D721Med (cell line): ENCODE measurements at regions not wholly inside any gene's neighbourhood (a gene's known extent, or its start where the extent isn't known, plus 50 kb on each side); places are given as distances from the start of the nearest gene placed in this dataset.

ENCODE experiments used
- DNase-seq: peaks from one replicate; pipeline ENCODE4 v3.0.0; 2011; ENCODE audit warnings: low spot score; ENCODE audit not compliant: insufficient read length
- FAIRE-seq: peaks from 2 replicates; lab custom pipeline; 2011; peaks lifted over from hg19 to GRCh38; lab: Jason Lieb, UNC
- TF ChIP-seq, protein P1 (sequence below): IDR thresholded peaks from 2 replicates; pipeline ENCODE4 v1.5.1; 2012; ENCODE audit warnings: mild to moderate bottlenecking, control low read depth; ENCODE audit not compliant: insufficient read depth; ENCODE audit errors: missing control alignments

DNA sequence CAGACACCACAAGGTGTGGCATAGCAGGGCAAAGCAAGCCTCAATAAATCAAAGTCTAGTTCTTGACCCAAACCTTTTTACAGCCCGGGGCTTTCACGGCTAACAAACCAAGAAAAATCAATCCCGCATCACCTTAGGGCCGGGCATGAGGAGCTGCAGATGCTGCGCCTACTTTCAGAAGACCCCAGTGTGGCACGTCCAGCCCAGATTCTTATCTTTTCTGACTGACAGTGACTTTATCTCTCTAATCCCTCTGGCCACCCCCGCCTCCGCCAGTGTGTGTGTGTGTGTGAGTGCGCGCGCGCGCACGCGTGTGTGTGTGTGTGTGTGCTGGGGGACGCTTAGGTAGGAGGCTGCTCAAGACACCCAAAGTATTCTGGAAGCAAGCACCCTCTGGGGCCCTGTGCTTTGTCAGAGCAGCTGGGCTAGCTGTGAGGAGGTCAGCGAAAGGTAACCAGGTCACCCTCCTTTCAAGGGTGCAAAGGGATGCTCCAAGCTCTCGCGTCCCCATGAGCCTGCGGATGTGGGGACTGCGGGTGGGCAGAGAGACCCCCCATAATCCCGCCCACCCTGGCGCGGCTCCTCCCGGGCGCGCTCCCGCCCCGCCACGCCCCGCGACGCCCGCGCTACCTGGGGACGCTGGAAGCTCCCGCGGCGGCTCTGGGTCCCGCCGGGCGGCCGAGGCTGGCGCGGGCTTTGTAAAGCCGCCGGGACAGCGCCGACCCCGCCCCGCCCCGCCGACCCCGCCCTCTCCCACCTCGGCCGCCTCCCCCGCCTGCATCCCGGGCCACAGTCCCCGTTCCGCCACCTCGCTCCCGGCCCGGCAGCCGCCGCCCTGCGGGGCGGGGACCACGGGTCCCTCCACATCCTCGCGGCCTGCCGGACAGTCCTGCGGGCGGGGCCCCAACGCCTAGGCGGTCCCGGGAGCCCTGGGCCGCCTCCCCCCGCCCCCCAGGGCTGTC lies 57.1 kb upstream of the RHOBTB1 start:
- TF ChIP-seq, protein P1, sequence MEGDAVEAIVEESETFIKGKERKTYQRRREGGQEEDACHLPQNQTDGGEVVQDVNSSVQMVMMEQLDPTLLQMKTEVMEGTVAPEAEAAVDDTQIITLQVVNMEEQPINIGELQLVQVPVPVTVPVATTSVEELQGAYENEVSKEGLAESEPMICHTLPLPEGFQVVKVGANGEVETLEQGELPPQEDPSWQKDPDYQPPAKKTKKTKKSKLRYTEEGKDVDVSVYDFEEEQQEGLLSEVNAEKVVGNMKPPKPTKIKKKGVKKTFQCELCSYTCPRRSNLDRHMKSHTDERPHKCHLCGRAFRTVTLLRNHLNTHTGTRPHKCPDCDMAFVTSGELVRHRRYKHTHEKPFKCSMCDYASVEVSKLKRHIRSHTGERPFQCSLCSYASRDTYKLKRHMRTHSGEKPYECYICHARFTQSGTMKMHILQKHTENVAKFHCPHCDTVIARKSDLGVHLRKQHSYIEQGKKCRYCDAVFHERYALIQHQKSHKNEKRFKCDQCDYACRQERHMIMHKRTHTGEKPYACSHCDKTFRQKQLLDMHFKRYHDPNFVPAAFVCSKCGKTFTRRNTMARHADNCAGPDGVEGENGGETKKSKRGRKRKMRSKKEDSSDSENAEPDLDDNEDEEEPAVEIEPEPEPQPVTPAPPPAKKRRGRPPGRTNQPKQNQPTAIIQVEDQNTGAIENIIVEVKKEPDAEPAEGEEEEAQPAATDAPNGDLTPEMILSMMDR: no peak
- FAIRE-seq (no peak), DNase-seq (peak; percentile 24)

DNA sequence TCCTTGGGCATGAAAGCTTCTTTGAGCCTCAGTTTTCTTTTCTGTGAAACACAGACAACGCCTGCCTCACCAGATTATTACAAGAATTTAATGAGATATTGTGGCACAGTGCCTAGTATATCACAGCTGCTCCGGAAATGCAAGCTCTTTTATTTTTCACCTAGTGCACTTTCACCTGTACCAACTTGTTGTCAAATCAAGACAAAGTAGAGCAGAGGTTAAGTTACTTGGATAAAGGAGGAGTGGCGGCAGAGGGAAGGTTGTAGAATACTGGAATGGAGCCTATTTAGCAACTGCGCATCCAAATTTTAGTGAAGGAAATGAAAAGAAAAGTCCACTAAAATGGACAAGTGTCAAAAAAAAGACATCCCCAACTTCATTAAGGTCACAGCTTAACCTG lies 54.9 kb upstream of the RHOBTB1 start:
- FAIRE-seq (no peak), DNase-seq (no peak)
- TF ChIP-seq, protein P1: no peak

DNA sequence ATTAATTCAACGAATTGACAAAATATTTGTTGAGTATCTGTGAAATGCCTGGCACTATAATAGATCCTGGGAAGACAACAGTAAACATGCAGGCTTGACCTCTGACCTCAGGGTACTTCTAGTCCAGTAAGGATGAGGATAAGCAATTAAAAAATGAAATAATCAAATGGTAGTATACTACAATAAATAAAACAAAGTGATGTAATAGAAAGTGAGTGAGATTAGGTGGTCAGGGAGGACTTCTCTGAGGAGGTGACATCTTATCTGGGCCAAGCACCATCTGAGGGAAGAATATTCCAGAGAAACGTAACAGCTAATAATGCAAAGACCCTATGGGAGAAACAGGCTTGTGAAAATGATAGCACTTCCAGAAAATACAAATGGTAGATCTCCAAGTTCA lies 50.1 kb upstream of the RHOBTB1 start:
- no peak for DNase-seq
- TF ChIP-seq, protein P1: no peak
- FAIRE-seq: no peak
